ENCODE measurements at regions not wholly inside any gene's neighbourhood (a gene's known extent, or its start where the extent isn't known, plus 50 kb on each side); places are given as distances from the start of the nearest gene placed in this dataset.

DNA sequence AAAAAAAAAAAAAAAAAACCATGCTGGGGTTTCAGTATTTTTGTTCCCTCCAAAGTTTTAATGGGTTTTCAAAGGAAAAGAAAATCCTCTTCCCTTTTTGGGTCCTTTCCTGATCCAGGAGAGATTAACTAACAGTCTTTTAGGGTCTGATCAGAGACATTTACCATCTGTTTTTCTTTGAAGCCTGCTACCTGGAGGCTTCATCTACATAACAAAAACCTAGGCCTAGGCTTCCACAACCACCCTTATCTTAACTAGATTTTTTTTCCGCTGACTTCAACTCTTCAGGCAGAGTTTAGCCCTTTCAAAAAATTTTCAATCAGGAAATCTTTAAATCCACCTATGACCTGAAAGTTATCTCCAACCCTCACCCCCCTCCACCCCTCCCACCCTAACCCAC is 154.7 kb downstream of the MBD2 start:
- no peak for TF ChIP-seq POLR2A (IDR thresholded peaks at IDR 0.05)
- TF ChIP-seq, protein P1, sequence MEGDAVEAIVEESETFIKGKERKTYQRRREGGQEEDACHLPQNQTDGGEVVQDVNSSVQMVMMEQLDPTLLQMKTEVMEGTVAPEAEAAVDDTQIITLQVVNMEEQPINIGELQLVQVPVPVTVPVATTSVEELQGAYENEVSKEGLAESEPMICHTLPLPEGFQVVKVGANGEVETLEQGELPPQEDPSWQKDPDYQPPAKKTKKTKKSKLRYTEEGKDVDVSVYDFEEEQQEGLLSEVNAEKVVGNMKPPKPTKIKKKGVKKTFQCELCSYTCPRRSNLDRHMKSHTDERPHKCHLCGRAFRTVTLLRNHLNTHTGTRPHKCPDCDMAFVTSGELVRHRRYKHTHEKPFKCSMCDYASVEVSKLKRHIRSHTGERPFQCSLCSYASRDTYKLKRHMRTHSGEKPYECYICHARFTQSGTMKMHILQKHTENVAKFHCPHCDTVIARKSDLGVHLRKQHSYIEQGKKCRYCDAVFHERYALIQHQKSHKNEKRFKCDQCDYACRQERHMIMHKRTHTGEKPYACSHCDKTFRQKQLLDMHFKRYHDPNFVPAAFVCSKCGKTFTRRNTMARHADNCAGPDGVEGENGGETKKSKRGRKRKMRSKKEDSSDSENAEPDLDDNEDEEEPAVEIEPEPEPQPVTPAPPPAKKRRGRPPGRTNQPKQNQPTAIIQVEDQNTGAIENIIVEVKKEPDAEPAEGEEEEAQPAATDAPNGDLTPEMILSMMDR (IDR thresholded peaks at IDR 0.05): no peak
- TF ChIP-seq POLR2AphosphoS5 (IDR thresholded peaks at IDR 0.05): no peak

All from prostate gland (tissue), 2 donors.